Lower leg skin (tissue), 3 donors: ENCODE measurements at regions not wholly inside any gene's neighbourhood (a gene's known extent, or its start where the extent isn't known, plus 50 kb on each side); places are given as distances from the start of the nearest gene placed in this dataset.

ENCODE experiments used
- CTCF ChIP-seq, 3 donors: fragments of 450-650 bp; IDR thresholded peaks; one replicate each; pipeline ENCODE4 v1.5.1; 2016; ENCODE audit warnings: antibody characterized with exemption in 3 of 3, mild to moderate bottlenecking in 3 of 3, moderate library complexity in 2 of 3
- POLR2A ChIP-seq, 2 donors: fragments of 450-650 bp; IDR thresholded peaks; one replicate each; pipeline ENCODE4 v1.6.1; 2016 to 2017; ENCODE audit warnings: antibody characterized with exemption in 2 of 2, mild to moderate bottlenecking in 1 of 2, moderate library complexity in 1 of 2

- TF ChIP-seq CTCF (IDR thresholded peaks at IDR 0.05): no peak
- no peak for TF ChIP-seq POLR2A (IDR thresholded peaks at IDR 0.05)
Observed at GRCh38 chr10:20485554-20485953, 411.6 kb downstream of the NEBL start.
